ENCODE measurements at regions not wholly inside any gene's neighbourhood (a gene's known extent, or its start where the extent isn't known, plus 50 kb on each side); places are given as distances from the start of the nearest gene placed in this dataset.

DNA sequence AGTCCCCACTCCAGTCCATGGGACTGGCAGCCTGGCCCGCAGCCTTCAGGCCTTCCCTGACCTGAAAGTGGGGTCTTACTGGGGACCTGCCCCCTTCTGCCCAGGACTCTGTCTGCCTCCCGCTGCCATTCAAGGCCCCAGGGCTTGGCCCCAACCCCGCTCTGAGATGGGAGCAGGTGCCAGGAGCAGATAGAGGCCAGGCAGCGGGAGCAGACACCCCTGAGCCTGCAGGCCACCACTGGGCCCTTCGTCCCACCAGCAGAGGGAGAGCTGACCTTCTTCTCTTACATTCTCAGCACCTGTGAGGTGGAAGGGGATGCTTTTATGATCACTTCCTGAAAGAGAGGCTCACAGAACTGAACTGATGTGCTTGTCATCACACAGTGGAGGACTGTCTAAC, 62.2 kb upstream of the TINAGL1 start:
- H2AFZ ChIP-seq (ENCODE audit: low read depth), result no peak overlapping the region
- H3K4me2 ChIP-seq, result no peak overlapping the region
- H3F3A ChIP-seq (replicated peaks; ENCODE audit: insufficient read depth), result no peaks in the 10 kb centered on the region
- H3K9me2 ChIP-seq, result no peaks in the 10 kb centered on the region
- DNase-seq, result no peak
- H3K36me3 ChIP-seq (replicated peaks in 1 of 2; ENCODE audit: control insufficient read depth in 1 of 2, insufficient read depth in 2 of 2, low read length in 1 of 2), result no peaks in the 10 kb centered on the region
- CTCF ChIA-PET, result no interaction called here
- no peaks in the 10 kb centered on the region for H3K9me3 ChIP-seq
- WGBS (ENCODE audit: low lambda C conversion rate), result 60% methylated on average over 2 of the region's 5 CpGs
- H3K9ac ChIP-seq, result no peak overlapping the region
- H4K20me1 ChIP-seq (ENCODE audit: insufficient read depth), result no peaks in the 10 kb centered on the region
- POLR2A ChIA-PET, result no interaction called here
- no peak for TF ChIP-seq SMC3 (IDR thresholded peaks at IDR 0.05; ENCODE audit: low read depth, low read length)
- TF ChIP-seq SIN3A (IDR thresholded peaks at IDR 0.05; ENCODE audit: borderline replicate concordance, low read depth, low read length), result no peak
- TF ChIP-seq, protein P1, sequence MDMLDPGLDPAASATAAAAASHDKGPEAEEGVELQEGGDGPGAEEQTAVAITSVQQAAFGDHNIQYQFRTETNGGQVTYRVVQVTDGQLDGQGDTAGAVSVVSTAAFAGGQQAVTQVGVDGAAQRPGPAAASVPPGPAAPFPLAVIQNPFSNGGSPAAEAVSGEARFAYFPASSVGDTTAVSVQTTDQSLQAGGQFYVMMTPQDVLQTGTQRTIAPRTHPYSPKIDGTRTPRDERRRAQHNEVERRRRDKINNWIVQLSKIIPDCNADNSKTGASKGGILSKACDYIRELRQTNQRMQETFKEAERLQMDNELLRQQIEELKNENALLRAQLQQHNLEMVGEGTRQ (IDR thresholded peaks at IDR 0.05; ENCODE audit: borderline replicate concordance, low read depth, low read length), result no peak
- TF ChIP-seq FOXM1 (IDR thresholded peaks at IDR 0.05; ENCODE audit: low read depth), result no peak
- TF ChIP-seq MXI1 (IDR thresholded peaks at IDR 0.05; ENCODE audit: low read depth, low read length), result no peak
- TF ChIP-seq RFX5 (IDR thresholded peaks at IDR 0.05; ENCODE audit: low read length), result no peak
- TF ChIP-seq FOSL2 (IDR thresholded peaks at IDR 0.05; ENCODE audit: borderline replicate concordance, low read depth), result no peak
- TF ChIP-seq, protein P2, sequence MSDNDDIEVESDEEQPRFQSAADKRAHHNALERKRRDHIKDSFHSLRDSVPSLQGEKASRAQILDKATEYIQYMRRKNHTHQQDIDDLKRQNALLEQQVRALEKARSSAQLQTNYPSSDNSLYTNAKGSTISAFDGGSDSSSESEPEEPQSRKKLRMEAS (IDR thresholded peaks at IDR 0.05; ENCODE audit: low read depth), result no peak
- no peak for TF ChIP-seq GABPA (IDR thresholded peaks at IDR 0.05; ENCODE audit: low read depth)
- TF ChIP-seq NFIC (IDR thresholded peaks at IDR 0.05; ENCODE audit: borderline replicate concordance), result no peak
- no peaks in the 10 kb centered on the region; the same call in 1 of the 2 replicates for H3K27me3 ChIP-seq (ENCODE audit: insufficient read depth)
- H3K4me1 ChIP-seq (ENCODE audit: control insufficient read depth in 1 of 2, insufficient read depth in 2 of 2, low read depth in 1 of 2, low read length in 1 of 2), result no peaks in the 10 kb centered on the region
- H3K4me3 ChIP-seq (ENCODE audit: low read depth in 2 of 2, low read length in 1 of 2), result no peak overlapping the region
- no peak overlapping the region for H3K27ac ChIP-seq (ENCODE audit: low read depth in 2 of 2, low read length in 1 of 2)
- no peaks in the 10 kb centered on the region for H3K79me2 ChIP-seq (ENCODE audit: insufficient read depth)

DNA sequence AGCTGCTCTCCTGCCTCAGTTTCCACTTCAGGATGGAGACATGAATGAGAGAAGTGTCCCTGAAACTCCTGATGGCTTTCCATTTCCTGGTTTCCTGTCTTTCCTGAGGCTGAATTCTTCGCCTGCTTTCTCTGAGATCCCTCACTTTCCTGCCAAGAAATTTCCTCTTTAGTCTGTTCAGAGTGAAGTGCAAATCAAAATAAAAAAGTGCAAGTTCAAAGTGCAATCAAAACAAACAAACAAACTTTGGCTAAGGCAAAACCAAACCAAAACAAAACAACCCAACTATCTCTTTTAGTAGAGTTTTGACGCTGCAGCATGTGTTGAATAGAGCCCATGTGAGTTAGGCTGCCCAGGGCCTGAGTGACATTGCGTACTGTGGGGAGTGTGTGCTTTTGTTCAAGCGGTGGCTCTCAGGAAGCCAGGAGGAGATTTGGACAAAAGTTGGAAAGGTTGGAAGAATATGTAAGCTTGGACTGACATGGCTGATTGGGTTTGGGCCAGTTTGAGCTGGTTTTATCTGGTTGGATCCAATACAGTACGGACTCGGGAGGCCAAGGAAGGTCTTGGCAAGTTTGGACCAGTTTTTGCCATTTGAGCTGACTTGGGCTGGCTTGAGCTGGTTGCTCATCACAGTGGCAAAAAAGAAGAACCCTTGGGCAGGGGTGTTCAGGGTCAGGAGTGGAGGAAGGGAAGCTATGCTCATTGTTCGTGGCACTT, 61.1 kb upstream of the TINAGL1 start:
- TF ChIP-seq ELF1 (IDR thresholded peaks at IDR 0.05), result no peak
- TF ChIP-seq NFIC (IDR thresholded peaks at IDR 0.05; ENCODE audit: borderline replicate concordance), result no peak
- no peak for TF ChIP-seq MEF2A (IDR thresholded peaks at IDR 0.05; ENCODE audit: borderline replicate concordance, low read depth)
- no peak for TF ChIP-seq GATA2 (CRISPR knock-in tag; IDR thresholded peaks at IDR 0.05)
- no peak for TF ChIP-seq FOSL2 (IDR thresholded peaks at IDR 0.05; ENCODE audit: borderline replicate concordance, low read depth)
- no peak for TF ChIP-seq JUND (IDR thresholded peaks at IDR 0.05)
- TF ChIP-seq NRF1 (IDR thresholded peaks at IDR 0.05; ENCODE audit: low read depth, low read length), result no peak
- no peak overlapping the region for H3K9ac ChIP-seq
- H3K4me1 ChIP-seq (ENCODE audit: control insufficient read depth in 1 of 2, insufficient read depth in 2 of 2, low read depth in 1 of 2, low read length in 1 of 2), result no peaks in the 10 kb centered on the region
- ChIA-PET CTCF (interaction anchor here (1.1 kb wide), 1 partner anchor 15 kb away, joined by 4 read pairs; no protein-coding TSS in a partner anchor), POLR2A (no interaction called here)
- no peaks in the 10 kb centered on the region; the same call in none of the 2 replicates for H3K27me3 ChIP-seq (ENCODE audit: insufficient read depth)
- H4K20me1 ChIP-seq (ENCODE audit: insufficient read depth), result no peaks in the 10 kb centered on the region
- 57% methylated on average over 7 of the region's 7 CpGs for WGBS (ENCODE audit: low lambda C conversion rate)
- no peaks in the 10 kb centered on the region for H3K36me3 ChIP-seq (replicated peaks in 1 of 2; ENCODE audit: control insufficient read depth in 1 of 2, insufficient read depth in 2 of 2, low read length in 1 of 2)
- H3K4me2 ChIP-seq, result no peak overlapping the region
- H3K27ac ChIP-seq (ENCODE audit: low read depth in 2 of 2, low read length in 1 of 2), result no peak overlapping the region
- no peak for DNase-seq
- no peaks in the 10 kb centered on the region for H3K79me2 ChIP-seq (ENCODE audit: insufficient read depth)
- no peaks in the 10 kb centered on the region for H3F3A ChIP-seq (replicated peaks; ENCODE audit: insufficient read depth)
- H3K4me3 ChIP-seq (ENCODE audit: low read depth in 2 of 2, low read length in 1 of 2), result no peak overlapping the region
- H2AFZ ChIP-seq (ENCODE audit: low read depth), result no peak overlapping the region
- no peaks in the 10 kb centered on the region for H3K9me2 ChIP-seq
- H3K9me3 ChIP-seq, result no peaks in the 10 kb centered on the region

Data from SK-N-SH (cell line).